ENCODE measurements at regions not wholly inside any gene's neighbourhood (a gene's known extent, or its start where the extent isn't known, plus 50 kb on each side); places are given as distances from the start of the nearest gene placed in this dataset.

- Histone ChIP-seq H2AFZ (ENCODE audit: low read depth, low read length, severe bottlenecking) (no peak overlapping the region), H3K9ac (ENCODE audit: low read length) (no peak overlapping the region), H3K9me2 (replicated peaks; ENCODE audit: insufficient read depth, low read length) (no peaks in the 10 kb centered on the region), H3K27me3 (ENCODE audit: low read length) (no peaks in the 10 kb centered on the region), H3K4me2 (ENCODE audit: low read depth, low read length, poor library complexity, severe bottlenecking) (no peak overlapping the region), H3F3A (ENCODE audit: insufficient read depth) (no peaks in the 10 kb centered on the region), H3K9me3 (ENCODE audit: insufficient read depth, low read length) (no peaks in the 10 kb centered on the region), H3K4me3 (ENCODE audit: insufficient read depth, low read length, poor library complexity, severe bottlenecking) (no peak overlapping the region), H3K36me3 (ENCODE audit: low read length) (no peaks in the 10 kb centered on the region), H3K27ac (ENCODE audit: low read depth, low read length) (no peak overlapping the region), H4K20me1 (ENCODE audit: low read depth, low read length) (no peaks in the 10 kb centered on the region), H3K79me2 (ENCODE audit: insufficient read depth, low read length) (no peaks in the 10 kb centered on the region)
- TF ChIP-seq, protein P1, sequence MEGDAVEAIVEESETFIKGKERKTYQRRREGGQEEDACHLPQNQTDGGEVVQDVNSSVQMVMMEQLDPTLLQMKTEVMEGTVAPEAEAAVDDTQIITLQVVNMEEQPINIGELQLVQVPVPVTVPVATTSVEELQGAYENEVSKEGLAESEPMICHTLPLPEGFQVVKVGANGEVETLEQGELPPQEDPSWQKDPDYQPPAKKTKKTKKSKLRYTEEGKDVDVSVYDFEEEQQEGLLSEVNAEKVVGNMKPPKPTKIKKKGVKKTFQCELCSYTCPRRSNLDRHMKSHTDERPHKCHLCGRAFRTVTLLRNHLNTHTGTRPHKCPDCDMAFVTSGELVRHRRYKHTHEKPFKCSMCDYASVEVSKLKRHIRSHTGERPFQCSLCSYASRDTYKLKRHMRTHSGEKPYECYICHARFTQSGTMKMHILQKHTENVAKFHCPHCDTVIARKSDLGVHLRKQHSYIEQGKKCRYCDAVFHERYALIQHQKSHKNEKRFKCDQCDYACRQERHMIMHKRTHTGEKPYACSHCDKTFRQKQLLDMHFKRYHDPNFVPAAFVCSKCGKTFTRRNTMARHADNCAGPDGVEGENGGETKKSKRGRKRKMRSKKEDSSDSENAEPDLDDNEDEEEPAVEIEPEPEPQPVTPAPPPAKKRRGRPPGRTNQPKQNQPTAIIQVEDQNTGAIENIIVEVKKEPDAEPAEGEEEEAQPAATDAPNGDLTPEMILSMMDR (IDR thresholded peaks at IDR 0.05; ENCODE audit: insufficient read depth, low read length, poor library complexity, severe bottlenecking): no peak
- no peak for TF ChIP-seq EZH2phosphoT487 (conservative IDR thresholded peaks at IDR 0.05; ENCODE audit: low read length)
These were observed 561.3 kb upstream of the LCORL start for GRCh38 chr4:18582841-18583240.

GRCh38 chr4:18578307-18578706, 556.8 kb upstream of the LCORL start:
- no peaks in the 10 kb centered on the region for H3K9me3 ChIP-seq (ENCODE audit: insufficient read depth, low read length)
- H3K27ac ChIP-seq (ENCODE audit: low read depth, low read length): no peak overlapping the region
- no peaks in the 10 kb centered on the region for H3K9me2 ChIP-seq (replicated peaks; ENCODE audit: insufficient read depth, low read length)
- H3K79me2 ChIP-seq (ENCODE audit: insufficient read depth, low read length): no peaks in the 10 kb centered on the region
- no peaks in the 10 kb centered on the region for H3K36me3 ChIP-seq (ENCODE audit: low read length)
- no peaks in the 10 kb centered on the region for H3F3A ChIP-seq (ENCODE audit: insufficient read depth)
- H3K4me2 ChIP-seq (ENCODE audit: low read depth, low read length, poor library complexity, severe bottlenecking): no peak overlapping the region
- no peak overlapping the region for H3K9ac ChIP-seq (ENCODE audit: low read length)
- H4K20me1 ChIP-seq (ENCODE audit: low read depth, low read length): no peaks in the 10 kb centered on the region
- TF ChIP-seq, protein P1 (IDR thresholded peaks at IDR 0.05; ENCODE audit: insufficient read depth, low read length, poor library complexity, severe bottlenecking): no peak
- no peak for TF ChIP-seq EZH2phosphoT487 (conservative IDR thresholded peaks at IDR 0.05; ENCODE audit: low read length)
- no peak overlapping the region for H3K4me3 ChIP-seq (ENCODE audit: insufficient read depth, low read length, poor library complexity, severe bottlenecking)
- no peak overlapping the region for H2AFZ ChIP-seq (ENCODE audit: low read depth, low read length, severe bottlenecking)
- H3K27me3 ChIP-seq (ENCODE audit: low read length): no peaks in the 10 kb centered on the region

DNA sequence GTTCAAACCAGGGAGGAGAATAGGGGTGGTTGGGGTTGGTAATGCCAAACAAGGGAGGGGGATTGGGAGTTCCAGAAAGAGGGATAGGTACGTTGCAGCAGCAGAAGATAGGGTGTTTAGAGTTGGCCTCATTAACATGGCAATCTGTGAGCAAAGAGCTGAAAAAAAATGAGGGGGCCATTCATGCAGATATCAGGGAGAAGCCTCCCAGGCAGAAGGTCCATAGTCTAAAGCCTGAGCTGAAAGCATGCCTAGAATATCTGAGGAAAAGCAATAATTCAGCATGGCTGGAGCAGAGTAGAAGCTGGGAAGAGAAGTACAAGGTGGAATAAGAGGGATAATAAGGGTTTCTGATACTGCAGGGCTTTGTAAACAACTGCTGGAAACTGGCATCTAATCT, 550.9 kb upstream of the LCORL start:
- Histone ChIP-seq H4K20me1 (ENCODE audit: low read depth, low read length) (no peaks in the 10 kb centered on the region), H3K4me3 (ENCODE audit: insufficient read depth, low read length, poor library complexity, severe bottlenecking) (no peak overlapping the region), H3K27me3 (ENCODE audit: low read length) (no peaks in the 10 kb centered on the region), H3K27ac (ENCODE audit: low read depth, low read length) (no peak overlapping the region), H3F3A (ENCODE audit: insufficient read depth) (no peaks in the 10 kb centered on the region), H2AFZ (ENCODE audit: low read depth, low read length, severe bottlenecking) (no peak overlapping the region), H3K9me3 (ENCODE audit: insufficient read depth, low read length) (no peaks in the 10 kb centered on the region), H3K36me3 (ENCODE audit: low read length) (no peaks in the 10 kb centered on the region), H3K9ac (ENCODE audit: low read length) (no peak overlapping the region), H3K9me2 (replicated peaks; ENCODE audit: insufficient read depth, low read length) (no peaks in the 10 kb centered on the region), H3K4me2 (ENCODE audit: low read depth, low read length, poor library complexity, severe bottlenecking) (no peak overlapping the region), H3K79me2 (ENCODE audit: insufficient read depth, low read length) (no peaks in the 10 kb centered on the region)
- TF ChIP-seq, protein P1 (IDR thresholded peaks at IDR 0.05; ENCODE audit: insufficient read depth, low read length, poor library complexity, severe bottlenecking): no peak
- TF ChIP-seq EZH2phosphoT487 (conservative IDR thresholded peaks at IDR 0.05; ENCODE audit: low read length): no peak

All from SU-DHL-6 (cell line).